Upper lobe of right lung (tissue), 1 donor: ENCODE measurements at regions not wholly inside any gene's neighbourhood (a gene's known extent, or its start where the extent isn't known, plus 50 kb on each side); places are given as distances from the start of the nearest gene placed in this dataset.

ENCODE experiments used
- ATAC-seq: fragments of 200-7000 bp; cut with Tn5 transposase; one replicate; pipeline ENCODE4 v1.9.1; 2020; ENCODE audit warnings: mild to moderate bottlenecking, moderate library complexity
- DNase-seq: peaks from one replicate; pipeline ENCODE4 v3.0.0-alpha.2; 2020
- H3K27ac ChIP-seq: fragments of 200-600 bp; one replicate; pipeline ENCODE4 v1.8.0; 2022
- H3K27me3 ChIP-seq: fragments of 200-600 bp; one replicate; pipeline ENCODE4 v1.8.0; 2022; ENCODE audit warnings: mild to moderate bottlenecking
- H3K36me3 ChIP-seq: fragments of 200-600 bp; one replicate; pipeline ENCODE4 v1.8.0; 2022
- H3K4me1 ChIP-seq: fragments of 200-600 bp; one replicate; pipeline ENCODE4 v1.8.0; 2022
- H3K4me3 ChIP-seq: fragments of 200-600 bp; one replicate; pipeline ENCODE4 v1.8.0; 2022; ENCODE audit warnings: mild to moderate bottlenecking
- H3K9me3 ChIP-seq: fragments of 200-600 bp; one replicate; pipeline ENCODE4 v1.8.0; 2022
- CTCF ChIP-seq: fragments of 200-600 bp; IDR thresholded peaks from one replicate; pipeline ENCODE4 v1.8.0; 2022; ENCODE audit warnings: antibody characterized with exemption
- intact Hi-C: fragments of 100-400 bp; cut with DNase I; formaldehyde crosslinking; loops from one replicate; pipeline ENCODE4 v1.11.0; 2022
- donor health status: DM: no; HTN: yes; CAD: no; lungs with severe emphysema.

GRCh38 chr7:19442016-19442785, 266.6 kb downstream of the POLR1F start:
- no peaks in the 10 kb centered on the region for H3K27me3 ChIP-seq
- DNase-seq (no peak), ATAC-seq (peak; percentile 23)
- H3K4me3 ChIP-seq = no peak overlapping the region
- no peak for TF ChIP-seq CTCF
- intact Hi-C loops = no loop called here
- H3K36me3 ChIP-seq = no peaks in the 10 kb centered on the region
- H3K27ac ChIP-seq = no peak overlapping the region
- H3K9me3 ChIP-seq = no peaks in the 10 kb centered on the region
- no peaks in the 10 kb centered on the region for H3K4me1 ChIP-seq

GRCh38 chr7:19439517-19439916, 269.3 kb downstream of the POLR1F start:
- Histone ChIP-seq H3K4me3 (no peak overlapping the region), H3K27me3 (no peaks in the 10 kb centered on the region), H3K27ac (no peak overlapping the region), H3K9me3 (no peaks in the 10 kb centered on the region), H3K36me3 (no peaks in the 10 kb centered on the region), H3K4me1 (no peaks in the 10 kb centered on the region)
- TF ChIP-seq CTCF = no peak
- intact Hi-C loops = no loop called here
- ATAC-seq (no peak), DNase-seq (no peak)

- intact Hi-C loops = no loop called here
- no peaks in the 10 kb centered on the region for H3K9me3 ChIP-seq
- no peaks in the 10 kb centered on the region for H3K36me3 ChIP-seq
- ATAC-seq (no peak), DNase-seq (no peak)
- no peaks in the 10 kb centered on the region for H3K4me1 ChIP-seq
- no peaks in the 10 kb centered on the region for H3K27me3 ChIP-seq
- no peak for TF ChIP-seq CTCF
- H3K27ac ChIP-seq = no peak overlapping the region
- no peak overlapping the region for H3K4me3 ChIP-seq
These were observed 271.4 kb downstream of the POLR1F start for GRCh38 chr7:19437446-19437845.

- H3K4me1 ChIP-seq = no peaks in the 10 kb centered on the region
- H3K9me3 ChIP-seq = no peaks in the 10 kb centered on the region
- ATAC-seq = no peak
- DNase-seq = no peak
- no peak for TF ChIP-seq CTCF
- H3K4me3 ChIP-seq = no peak overlapping the region
- H3K27me3 ChIP-seq = no peaks in the 10 kb centered on the region
- intact Hi-C loops = no loop called here
- H3K27ac ChIP-seq = no peak overlapping the region
- no peaks in the 10 kb centered on the region for H3K36me3 ChIP-seq
These were observed 280.9 kb downstream of the POLR1F start for GRCh38 chr7:19427944-19428343.

GRCh38 chr7:19421861-19422260, 276.6 kb upstream of the FERD3L start:
- H3K4me3 ChIP-seq = no peak overlapping the region
- intact Hi-C loops = no loop called here
- no peaks in the 10 kb centered on the region for H3K9me3 ChIP-seq
- ATAC-seq (no peak), DNase-seq (no peak)
- no peak overlapping the region for H3K27ac ChIP-seq
- TF ChIP-seq CTCF = no peak
- no peaks in the 10 kb centered on the region for H3K4me1 ChIP-seq
- H3K27me3 ChIP-seq = no peaks in the 10 kb centered on the region
- H3K36me3 ChIP-seq = no peaks in the 10 kb centered on the region

- Histone ChIP-seq H3K27ac (no peak overlapping the region), H3K36me3 (no peaks in the 10 kb centered on the region), H3K27me3 (no peaks in the 10 kb centered on the region), H3K4me1 (no peaks in the 10 kb centered on the region), H3K4me3 (no peak overlapping the region), H3K9me3 (no peaks in the 10 kb centered on the region)
- no peak for TF ChIP-seq CTCF
- no peak for ATAC-seq
- intact Hi-C loops = no loop called here
- no peak for DNase-seq
These were observed 272.0 kb upstream of the FERD3L start for GRCh38 chr7:19417231-19417630.
